ENCODE measurements at regions not wholly inside any gene's neighbourhood (a gene's known extent, or its start where the extent isn't known, plus 50 kb on each side); places are given as distances from the start of the nearest gene placed in this dataset.
"Not testable (repeated sequence)": the region's sequence is repeated elsewhere in the genome, so short reads cannot be mapped to it uniquely, and the experiment has no call there.

GRCh38 chr7:81051811-81052413 is 133.1 kb upstream of the SEMA3C start:
- no peak for DNase-seq (ENCODE audit: low spot score)

GRCh38 chr7:81045491-81046030 is 126.7 kb upstream of the SEMA3C start:
- DNase-seq (ENCODE audit: low spot score), result no peak

GRCh38 chr7:81042646-81043045 is 123.8 kb upstream of the SEMA3C start:
- not testable (repeated sequence) for DNase-seq (ENCODE audit: low spot score)

- DNase-seq (ENCODE audit: low spot score), result no peak
Observed at GRCh38 chr7:81040496-81040895, 121.6 kb upstream of the SEMA3C start.

GRCh38 chr7:81036871-81037270 is 118.0 kb upstream of the SEMA3C start:
- DNase-seq (ENCODE audit: low spot score), result no peak

GRCh38 chr7:81036057-81036456 is 117.2 kb upstream of the SEMA3C start:
- DNase-seq (ENCODE audit: low spot score), result no peak

GRCh38 chr7:81031996-81032395 is 113.1 kb upstream of the SEMA3C start:
- DNase-seq (ENCODE audit: low spot score), result no peak

GRCh38 chr7:81031243-81031642 is 112.4 kb upstream of the SEMA3C start:
- no peak for DNase-seq (ENCODE audit: low spot score)

GRCh38 chr7:81030472-81030871 is 111.6 kb upstream of the SEMA3C start:
- DNase-seq (ENCODE audit: low spot score), result no peak

GRCh38 chr7:81029511-81029910 is 110.7 kb upstream of the SEMA3C start:
- no peak for DNase-seq (ENCODE audit: low spot score)

- no peak for DNase-seq (ENCODE audit: low spot score)
Observed at GRCh38 chr7:81025360-81025759, 106.5 kb upstream of the SEMA3C start.

- DNase-seq (ENCODE audit: low spot score), result no peak
Observed at GRCh38 chr7:81014908-81015307, 96.1 kb upstream of the SEMA3C start.

- DNase-seq (ENCODE audit: low spot score), result no peak
Observed at GRCh38 chr7:81014266-81014665, 95.4 kb upstream of the SEMA3C start.

GRCh38 chr7:81013083-81013817 is 94.4 kb upstream of the SEMA3C start:
- DNase-seq (ENCODE audit: low spot score), result no peak

- no peak for DNase-seq (ENCODE audit: low spot score)
Observed at GRCh38 chr7:81008901-81009300, 90.0 kb upstream of the SEMA3C start.

- DNase-seq (ENCODE audit: low spot score), result no peak
Observed at GRCh38 chr7:81007051-81007450, 88.2 kb upstream of the SEMA3C start.

GRCh38 chr7:81005254-81005653 is 86.4 kb upstream of the SEMA3C start:
- no peak for DNase-seq (ENCODE audit: low spot score)

GRCh38 chr7:81004098-81004497 is 85.2 kb upstream of the SEMA3C start:
- no peak for DNase-seq (ENCODE audit: low spot score)

GRCh38 chr7:81003326-81003725 is 84.5 kb upstream of the SEMA3C start:
- DNase-seq (ENCODE audit: low spot score), result no peak

GRCh38 chr7:81002421-81002820 is 83.6 kb upstream of the SEMA3C start:
- DNase-seq (ENCODE audit: low spot score), result no peak

- DNase-seq (ENCODE audit: low spot score), result no peak
Observed at GRCh38 chr7:80999771-81000170, 80.9 kb upstream of the SEMA3C start.

- DNase-seq (ENCODE audit: low spot score), result no peak
Observed at GRCh38 chr7:80999100-80999499, 80.2 kb upstream of the SEMA3C start.

GRCh38 chr7:80997841-80998240 is 79.0 kb upstream of the SEMA3C start:
- DNase-seq (ENCODE audit: low spot score), result no peak

GRCh38 chr7:80996236-80996635 is 77.4 kb upstream of the SEMA3C start:
- not testable (repeated sequence) for DNase-seq (ENCODE audit: low spot score)

Data from putamen (tissue), 1 donor.